ENCODE measurements at regions not wholly inside any gene's neighbourhood (a gene's known extent, or its start where the extent isn't known, plus 50 kb on each side); places are given as distances from the start of the nearest gene placed in this dataset.
"Not testable (repeated sequence)": the region's sequence is repeated elsewhere in the genome, so short reads cannot be mapped to it uniquely, and the experiment has no call there.

DNA sequence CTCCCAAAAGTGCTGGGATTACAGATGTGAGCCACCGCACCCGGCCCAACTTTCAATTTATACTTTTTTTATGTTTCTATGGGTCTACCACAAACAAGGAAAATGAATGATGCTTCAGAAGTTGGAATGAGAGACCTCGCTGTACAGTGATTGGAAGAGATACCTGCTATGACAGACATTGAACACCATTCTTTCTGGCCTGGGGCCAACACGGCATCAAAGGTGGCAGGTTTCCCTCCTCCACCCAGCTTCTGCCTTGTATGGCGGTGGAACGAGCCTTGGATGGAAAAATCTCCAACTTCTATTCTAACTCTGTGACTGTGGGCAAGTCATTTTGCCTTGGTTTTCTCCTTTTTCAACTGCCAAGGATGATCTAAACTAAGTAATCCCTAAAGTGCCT is 117.8 kb upstream of the FAM174B start:
- Mint-ChIP-seq H3K27me3 (no peaks in the 10 kb centered on the region), H3K4me1 (no peaks in the 10 kb centered on the region), H3K9me3 (no peaks in the 10 kb centered on the region), H3K4me3 (no peak overlapping the region), H3K36me3 (no peaks in the 10 kb centered on the region), H3K27ac (no peak overlapping the region)
- ATAC-seq (ENCODE audit: low read depth), result no peak
- POLR2A ChIA-PET, result no interaction called here
- DNase-seq, result no peak

DNA sequence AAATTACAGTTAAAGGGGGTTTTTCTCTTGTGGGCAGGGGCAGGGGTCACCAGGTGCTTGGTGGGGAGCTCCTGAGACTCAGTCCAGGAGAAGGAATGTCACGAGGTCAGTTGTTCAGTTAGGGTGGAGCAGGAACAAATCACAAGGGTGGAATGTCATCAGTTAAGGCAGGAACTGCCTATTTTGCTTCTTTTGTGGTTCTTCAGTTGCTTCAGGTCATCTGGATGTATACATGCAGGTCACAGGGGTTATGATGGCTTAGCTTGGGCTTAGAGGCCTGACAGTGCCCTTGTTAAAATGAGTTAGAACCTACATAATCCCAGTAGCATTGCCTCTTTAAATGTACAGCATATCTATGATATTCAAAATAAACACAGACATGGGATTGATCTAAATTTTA is 120.2 kb upstream of the CHD2 start:
- no peak for DNase-seq
- POLR2A ChIA-PET, result no interaction called here
- Mint-ChIP-seq H3K4me3 (no peak overlapping the region), H3K27ac (no peak overlapping the region), H3K9me3 (peaks cover 9% of the 10 kb centered on the region), H3K27me3 (no peaks in the 10 kb centered on the region), H3K36me3 (peaks cover 9% of the 10 kb centered on the region), H3K4me1 (no peaks in the 10 kb centered on the region)
- ATAC-seq (ENCODE audit: low read depth), result no peak

GRCh38 chr15:92780843-92781242 is 119.3 kb upstream of the CHD2 start:
- H3K4me3 Mint-ChIP-seq, result no peak overlapping the region
- H3K27me3 Mint-ChIP-seq, result no peaks in the 10 kb centered on the region
- H3K4me1 Mint-ChIP-seq, result no peaks in the 10 kb centered on the region
- H3K36me3 Mint-ChIP-seq, result peaks cover 9% of the 10 kb centered on the region
- no peak overlapping the region for H3K27ac Mint-ChIP-seq
- ATAC-seq (ENCODE audit: low read depth) (no peak), DNase-seq (no peak)
- POLR2A ChIA-PET, result no interaction called here
- peaks cover 9% of the 10 kb centered on the region for H3K9me3 Mint-ChIP-seq

DNA sequence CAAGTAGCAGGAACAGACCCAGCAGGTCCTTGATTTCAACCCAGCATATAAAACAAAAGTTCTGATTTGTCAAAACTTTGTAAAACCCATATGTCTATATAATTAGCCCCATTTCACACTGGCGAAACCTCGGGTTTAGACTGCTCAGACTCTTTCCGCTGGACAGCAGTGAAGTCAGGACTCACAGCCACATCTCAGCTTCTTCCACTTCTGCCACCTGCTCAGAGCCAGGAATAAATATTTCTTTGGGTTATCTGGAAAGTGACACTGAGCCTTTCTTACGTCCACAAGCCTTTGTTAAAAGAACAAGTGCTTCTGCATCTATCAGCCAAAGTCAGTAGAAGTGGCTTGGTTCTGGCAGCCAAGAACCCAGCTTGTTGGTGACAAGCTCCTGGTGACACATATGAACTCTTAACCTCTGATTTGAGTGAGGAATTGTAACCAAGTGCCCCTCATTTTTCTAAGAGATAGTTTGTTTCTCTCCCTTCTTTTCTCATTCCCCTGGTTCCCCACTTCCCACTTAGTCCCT is 118.1 kb upstream of the CHD2 start:
- no peaks in the 10 kb centered on the region for H3K27me3 Mint-ChIP-seq
- POLR2A ChIA-PET, result no interaction called here
- H3K9me3 Mint-ChIP-seq, result peaks cover 9% of the 10 kb centered on the region
- no peak overlapping the region for H3K4me3 Mint-ChIP-seq
- ATAC-seq (ENCODE audit: low read depth) (no peak), DNase-seq (no peak)
- peaks cover 10% of the 10 kb centered on the region for H3K36me3 Mint-ChIP-seq
- no peak overlapping the region for H3K27ac Mint-ChIP-seq
- no peaks in the 10 kb centered on the region for H3K4me1 Mint-ChIP-seq

- Mint-ChIP-seq H3K27ac (no peak overlapping the region), H3K36me3 (peaks cover 5% of the 10 kb centered on the region), H3K4me3 (no peak overlapping the region), H3K9me3 (peaks cover 1% of the 10 kb centered on the region), H3K27me3 (no peaks in the 10 kb centered on the region), H3K4me1 (no peaks in the 10 kb centered on the region)
- DNase-seq (no peak), ATAC-seq (ENCODE audit: low read depth) (no peak)
- POLR2A ChIA-PET, result no interaction called here
Measured at GRCh38 chr15:92787116-92787515, 113.0 kb upstream of the CHD2 start.

DNA sequence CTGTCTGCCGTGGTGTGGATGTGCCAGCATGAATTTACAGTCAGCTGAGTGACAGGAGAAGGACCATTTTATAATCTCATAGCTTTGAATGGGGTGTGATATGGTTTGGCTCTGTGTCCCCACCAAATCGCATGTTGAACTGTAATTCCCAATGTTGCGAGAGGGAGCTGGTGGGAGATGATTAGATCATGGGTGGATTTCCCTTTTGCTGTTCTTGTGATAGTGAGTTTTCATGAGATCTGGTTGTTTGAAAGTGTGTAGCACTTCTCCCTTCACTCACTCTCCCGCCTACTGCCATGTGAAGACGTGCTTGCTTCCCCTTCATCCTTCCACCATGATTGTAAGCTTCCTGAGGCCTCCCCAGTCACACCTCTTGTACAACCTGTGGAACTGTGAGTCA is 111.9 kb upstream of the CHD2 start:
- peaks cover 5% of the 10 kb centered on the region for H3K36me3 Mint-ChIP-seq
- no peak overlapping the region for H3K4me3 Mint-ChIP-seq
- POLR2A ChIA-PET, result no interaction called here
- peaks cover 1% of the 10 kb centered on the region for H3K9me3 Mint-ChIP-seq
- no peaks in the 10 kb centered on the region for H3K27me3 Mint-ChIP-seq
- DNase-seq, result no peak
- no peak overlapping the region for H3K27ac Mint-ChIP-seq
- no peak for ATAC-seq (ENCODE audit: low read depth)
- H3K4me1 Mint-ChIP-seq, result no peaks in the 10 kb centered on the region

GRCh38 chr15:92788793-92789192 is 111.3 kb upstream of the CHD2 start:
- H3K4me3 Mint-ChIP-seq; H3K27me3 Mint-ChIP-seq; H3K27ac Mint-ChIP-seq; H3K36me3 Mint-ChIP-seq; ATAC-seq (ENCODE audit: low read depth); DNase-seq; POLR2A ChIA-PET; H3K4me1 Mint-ChIP-seq; H3K9me3 Mint-ChIP-seq: not testable (repeated sequence)

GRCh38 chr15:92796161-92796611 is 103.9 kb upstream of the CHD2 start:
- Mint-ChIP-seq H3K27ac (no peak overlapping the region), H3K4me1 (peaks cover 4% of the 10 kb centered on the region), H3K4me3 (no peak overlapping the region), H3K36me3 (no peaks in the 10 kb centered on the region), H3K27me3 (no peaks in the 10 kb centered on the region), H3K9me3 (no peaks in the 10 kb centered on the region)
- ATAC-seq (ENCODE audit: low read depth) (no peak), DNase-seq (no peak)
- POLR2A ChIA-PET, result interaction anchor here (2.8 kb wide), 1 partner anchor 12 kb away, joined by 13 read pairs; no protein-coding TSS in a partner anchor

DNA sequence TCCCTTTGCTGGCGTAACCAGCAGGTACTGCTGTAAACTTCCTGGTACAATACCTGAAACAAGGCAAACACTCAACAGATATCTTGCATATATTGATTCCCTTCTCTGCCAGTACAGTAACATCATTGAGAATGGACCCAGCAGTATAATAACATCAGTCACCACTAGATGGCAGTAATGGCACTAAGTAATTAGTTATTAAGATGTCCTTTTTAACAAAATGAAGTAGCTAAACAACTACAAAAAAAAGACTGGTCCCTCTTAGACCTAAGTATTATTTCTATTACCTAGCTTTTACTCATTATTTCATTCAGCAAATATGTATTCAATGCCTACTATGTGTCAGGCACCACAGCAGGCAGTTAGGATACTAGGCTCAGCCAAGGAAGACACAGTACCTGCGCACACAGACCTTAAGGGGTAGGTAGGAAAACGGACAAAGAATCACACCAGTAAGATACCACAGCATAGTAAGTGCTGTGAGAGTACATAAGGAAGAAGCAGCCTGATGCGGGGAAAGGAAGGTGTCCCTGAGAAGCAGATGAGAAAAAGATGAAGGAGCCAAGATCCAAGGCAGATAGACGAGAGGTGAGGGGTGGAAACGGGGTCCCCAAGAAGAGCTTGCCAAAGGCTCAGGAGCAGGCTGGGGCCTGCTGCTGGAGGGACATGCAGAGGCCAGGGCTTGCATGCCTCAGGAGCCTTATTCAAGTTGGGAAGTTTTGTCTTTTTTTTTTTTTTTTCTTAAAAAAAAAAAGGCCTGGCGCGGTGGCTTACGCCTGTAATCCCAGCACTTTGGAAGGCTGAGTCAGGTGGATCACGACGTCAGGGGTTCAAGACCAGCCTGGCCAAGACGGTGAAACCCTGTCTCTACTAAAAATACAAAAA is 102.7 kb upstream of the CHD2 start:
- Mint-ChIP-seq H3K27me3 (no peaks in the 10 kb centered on the region), H3K9me3 (no peaks in the 10 kb centered on the region), H3K4me3 (no peak overlapping the region), H3K4me1 (peaks cover 8% of the 10 kb centered on the region), H3K27ac (peak overlapping the region; percentile 51), H3K36me3 (peaks cover 3% of the 10 kb centered on the region)
- POLR2A ChIA-PET, result interaction anchor here (0.5 to 2.8 kb wide), 7 partner anchors 11 to 164 kb away, joined by 3 to 13 read pairs (median 5); partner anchors contain the start of gene CHD2
- DNase-seq (no peak), ATAC-seq (ENCODE audit: low read depth) (peak; percentile 82)

DNA sequence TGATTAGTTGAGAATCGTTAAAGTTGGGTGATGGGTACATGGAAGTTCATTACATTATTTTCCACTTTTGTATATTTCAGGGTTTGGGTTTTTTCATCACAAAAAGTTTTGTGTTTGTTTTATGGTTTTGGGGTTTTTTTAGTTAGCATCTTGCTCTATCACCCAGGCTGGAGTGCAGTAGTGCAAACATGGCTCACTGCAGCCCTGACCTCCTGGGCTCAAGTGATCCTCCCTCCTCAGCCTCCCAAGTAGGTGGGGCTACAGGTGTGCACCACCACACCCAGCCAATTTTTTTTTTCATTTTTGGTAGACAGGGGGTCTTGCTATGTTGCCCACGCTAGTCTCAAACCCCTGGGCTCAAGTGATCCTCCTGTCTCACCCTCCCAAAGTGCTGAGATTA is 100.1 kb upstream of the CHD2 start:
- H3K4me3 Mint-ChIP-seq, result no peak overlapping the region
- DNase-seq (no peak), ATAC-seq (ENCODE audit: low read depth) (no peak)
- H3K4me1 Mint-ChIP-seq, result peaks cover 16% of the 10 kb centered on the region
- H3K27me3 Mint-ChIP-seq, result no peaks in the 10 kb centered on the region
- H3K36me3 Mint-ChIP-seq, result peaks cover 3% of the 10 kb centered on the region
- H3K9me3 Mint-ChIP-seq, result no peaks in the 10 kb centered on the region
- POLR2A ChIA-PET, result no interaction called here
- H3K27ac Mint-ChIP-seq, result no peak overlapping the region

DNA sequence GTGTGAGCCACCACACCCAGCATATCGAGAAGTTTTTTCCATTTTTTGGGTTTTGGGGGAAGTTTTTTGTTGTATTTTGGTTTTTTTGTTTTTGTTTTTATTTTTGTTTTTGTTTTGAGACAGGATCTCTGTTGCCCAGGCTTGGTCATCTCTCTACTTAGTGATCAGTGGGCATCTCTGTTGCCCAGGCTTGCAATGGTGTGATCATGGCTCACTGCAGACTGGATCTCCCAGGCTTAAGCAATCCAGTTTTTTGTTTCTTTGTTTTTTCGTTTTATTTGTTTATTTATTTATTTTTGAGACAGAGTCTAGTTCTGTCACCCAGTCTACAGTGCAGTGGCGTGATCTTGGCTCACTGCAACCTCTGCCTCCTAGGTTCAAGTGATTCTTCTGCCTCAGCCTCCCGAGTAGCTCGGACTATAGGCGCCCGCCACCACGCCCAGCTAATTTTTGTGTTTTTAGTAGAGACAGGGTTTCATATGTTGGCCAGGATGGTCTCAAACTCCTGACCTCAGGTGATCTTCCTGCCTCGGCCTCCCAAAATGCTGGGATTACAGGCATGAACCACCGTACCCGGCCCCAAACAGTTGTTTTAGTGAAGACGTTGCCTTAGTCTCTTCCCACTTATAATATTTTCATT is 99.6 kb upstream of the CHD2 start:
- not testable (repeated sequence) for H3K9me3 Mint-ChIP-seq; H3K4me3 Mint-ChIP-seq; DNase-seq; H3K27ac Mint-ChIP-seq; H3K36me3 Mint-ChIP-seq; H3K27me3 Mint-ChIP-seq; ATAC-seq (ENCODE audit: low read depth)
- POLR2A ChIA-PET, result interaction anchor here (1.0 to 1.9 kb wide), 2 partner anchors 48 to 82 kb away, joined by 4 to 6 read pairs; no protein-coding TSS in a partner anchor
- peaks cover 16% of the 10 kb centered on the region for H3K4me1 Mint-ChIP-seq

GRCh38 chr15:92801056-92801773 is 98.9 kb upstream of the CHD2 start:
- not testable (repeated sequence) for ATAC-seq (ENCODE audit: low read depth); DNase-seq; H3K36me3 Mint-ChIP-seq; H3K9me3 Mint-ChIP-seq; H3K4me3 Mint-ChIP-seq; H3K27me3 Mint-ChIP-seq; H3K27ac Mint-ChIP-seq
- peaks cover 16% of the 10 kb centered on the region for H3K4me1 Mint-ChIP-seq
- POLR2A ChIA-PET, result interaction anchor here (1.0 to 1.9 kb wide), 2 partner anchors 48 to 81 kb away, joined by 4 to 6 read pairs; no protein-coding TSS in a partner anchor

- H3K4me1 Mint-ChIP-seq, result peaks cover 17% of the 10 kb centered on the region
- H3K36me3 Mint-ChIP-seq, result peaks cover 5% of the 10 kb centered on the region
- DNase-seq, result no peak
- no peaks in the 10 kb centered on the region for H3K27me3 Mint-ChIP-seq
- no peak overlapping the region for H3K27ac Mint-ChIP-seq
- POLR2A ChIA-PET, result interaction anchor here (0.7 to 1.9 kb wide), 3 partner anchors 11 to 80 kb away, joined by 3 to 6 read pairs (median 4); no protein-coding TSS in a partner anchor
- H3K9me3 Mint-ChIP-seq, result no peaks in the 10 kb centered on the region
- no peak for ATAC-seq (ENCODE audit: low read depth)
- H3K4me3 Mint-ChIP-seq, result no peak overlapping the region
Measured at GRCh38 chr15:92801774-92802464, 98.2 kb upstream of the CHD2 start.

Data from activated naive CD8-positive, alpha-beta T cell treated with anti-CD3 and anti-CD28 coated beads, Interleukin-2, amount 10 ng/mL, durations not matched to agents 7 days and 5 days (primary cell).